Fibroblast of lung (primary cell): ENCODE measurements at regions not wholly inside any gene's neighbourhood (a gene's known extent, or its start where the extent isn't known, plus 50 kb on each side); places are given as distances from the start of the nearest gene placed in this dataset.

Experiments
- EZH2 ChIP-seq: IDR thresholded peaks from 2 replicates; pipeline ENCODE4 v1.5.1; 2012; ENCODE audit warnings: low read length, control low read depth, mild to moderate bottlenecking; ENCODE audit errors: missing control alignments
- TF ChIP-seq, protein P1 (sequence below), 2 donors: IDR thresholded peaks in 1 of 2; conservative IDR thresholded peaks in 1 of 2; 1 replicate in 1 of 2; 2 replicates in 1 of 2; pipeline ENCODE4 v1.5.1; 2011 to 2012; ENCODE audit warnings: low read length in 2 of 2, control low read depth in 1 of 2, inconsistent platforms in 1 of 2, low read depth in 1 of 2, mild to moderate bottlenecking in 1 of 2

DNA sequence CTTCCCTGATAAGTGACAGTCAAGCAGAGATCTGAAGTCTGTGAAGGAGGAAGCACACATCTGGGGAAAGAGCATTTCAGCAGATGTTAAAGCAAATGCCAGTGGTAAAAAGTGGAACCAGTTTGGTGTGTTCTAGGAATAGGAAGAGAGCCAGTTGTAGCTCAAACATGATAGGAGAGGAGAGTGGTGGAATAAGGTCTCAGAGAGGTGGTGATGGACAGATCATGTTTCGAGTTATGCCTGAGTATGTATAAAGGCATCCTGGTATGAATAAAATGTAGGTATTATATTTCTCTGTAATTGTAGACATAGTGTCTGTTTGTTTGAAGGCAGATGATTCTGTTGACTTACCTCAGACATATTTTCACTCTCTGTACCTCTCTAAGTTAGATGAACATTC lies 89.1 kb downstream of the LARP7 start:
- TF ChIP-seq, protein P1, sequence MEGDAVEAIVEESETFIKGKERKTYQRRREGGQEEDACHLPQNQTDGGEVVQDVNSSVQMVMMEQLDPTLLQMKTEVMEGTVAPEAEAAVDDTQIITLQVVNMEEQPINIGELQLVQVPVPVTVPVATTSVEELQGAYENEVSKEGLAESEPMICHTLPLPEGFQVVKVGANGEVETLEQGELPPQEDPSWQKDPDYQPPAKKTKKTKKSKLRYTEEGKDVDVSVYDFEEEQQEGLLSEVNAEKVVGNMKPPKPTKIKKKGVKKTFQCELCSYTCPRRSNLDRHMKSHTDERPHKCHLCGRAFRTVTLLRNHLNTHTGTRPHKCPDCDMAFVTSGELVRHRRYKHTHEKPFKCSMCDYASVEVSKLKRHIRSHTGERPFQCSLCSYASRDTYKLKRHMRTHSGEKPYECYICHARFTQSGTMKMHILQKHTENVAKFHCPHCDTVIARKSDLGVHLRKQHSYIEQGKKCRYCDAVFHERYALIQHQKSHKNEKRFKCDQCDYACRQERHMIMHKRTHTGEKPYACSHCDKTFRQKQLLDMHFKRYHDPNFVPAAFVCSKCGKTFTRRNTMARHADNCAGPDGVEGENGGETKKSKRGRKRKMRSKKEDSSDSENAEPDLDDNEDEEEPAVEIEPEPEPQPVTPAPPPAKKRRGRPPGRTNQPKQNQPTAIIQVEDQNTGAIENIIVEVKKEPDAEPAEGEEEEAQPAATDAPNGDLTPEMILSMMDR (conservative IDR thresholded peaks at IDR 0.05 in 1 of 2, IDR thresholded peaks at IDR 0.05 in 1 of 2; ENCODE audit: low read depth in 1 of 2, low read length in 2 of 2) = no peak
- no peak for TF ChIP-seq EZH2
